ENCODE measurements at regions not wholly inside any gene's neighbourhood (a gene's known extent, or its start where the extent isn't known, plus 50 kb on each side); places are given as distances from the start of the nearest gene placed in this dataset.
"Not testable (repeated sequence)": the region's sequence is repeated elsewhere in the genome, so short reads cannot be mapped to it uniquely, and the experiment has no call there.

DNA sequence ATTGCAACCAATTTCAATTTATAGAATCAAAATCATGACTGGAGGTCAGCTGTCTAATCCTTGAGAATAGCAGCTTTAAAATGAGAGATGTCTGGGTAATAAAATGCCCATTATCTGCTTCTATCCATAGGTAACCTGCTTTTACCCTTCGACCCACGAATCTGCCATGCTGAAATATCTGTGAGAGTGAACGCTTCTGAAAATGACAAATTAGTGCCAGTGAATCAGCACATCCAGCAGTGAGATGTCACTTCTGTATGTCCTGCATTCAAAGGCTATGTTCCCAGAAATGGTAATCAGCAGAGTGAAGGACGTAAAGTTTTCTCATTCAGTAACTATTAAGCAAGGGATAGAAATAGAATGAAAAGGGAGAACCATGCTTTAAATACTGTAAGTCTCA is 532.4 kb upstream of the ITGA1 start:
- DNase-seq (ENCODE audit: low spot score) = no peak

DNA sequence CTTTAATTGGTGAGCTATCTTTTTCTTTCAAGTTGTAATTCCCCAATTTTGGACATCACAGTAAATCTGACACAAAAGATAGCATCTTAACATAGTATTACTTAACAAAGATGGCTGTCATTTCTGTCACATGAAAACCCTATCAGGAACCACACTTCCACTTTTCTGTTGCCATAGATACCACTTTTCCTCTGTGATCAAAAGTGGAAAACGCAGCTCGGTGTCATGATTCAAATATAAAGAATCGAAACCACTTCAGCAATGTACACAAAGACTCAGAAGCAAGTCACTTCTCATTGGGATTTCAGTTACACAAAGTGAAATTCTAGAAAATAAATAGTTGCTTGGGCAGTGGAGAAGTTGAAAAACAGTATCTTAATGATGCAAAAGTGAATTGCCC is 524.9 kb upstream of the ITGA1 start:
- DNase-seq (ENCODE audit: low spot score) = no peak

GRCh38 chr5:52269401-52269800 is 518.3 kb upstream of the ITGA1 start:
- no peak for DNase-seq (ENCODE audit: low spot score)

DNA sequence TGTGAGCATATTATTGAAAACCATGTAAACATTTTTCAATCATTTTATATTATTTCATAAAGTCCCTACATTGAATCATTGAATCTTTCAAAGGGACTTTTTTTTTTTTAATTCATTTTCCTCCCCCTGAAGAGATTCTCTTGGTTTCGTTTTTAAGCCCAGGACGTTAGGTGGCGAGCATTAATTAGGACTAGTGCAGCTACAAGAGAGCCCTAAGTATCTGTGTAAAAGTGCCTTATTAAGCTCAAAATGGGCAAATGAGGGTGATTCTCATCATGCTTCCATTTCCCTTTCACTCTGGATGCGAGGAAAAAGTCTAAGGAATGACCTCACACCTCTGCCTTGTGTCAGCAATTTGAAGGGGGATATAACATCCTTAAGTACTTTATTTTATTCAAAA is 517.9 kb upstream of the ITGA1 start:
- no peak for DNase-seq (ENCODE audit: low spot score)

DNA sequence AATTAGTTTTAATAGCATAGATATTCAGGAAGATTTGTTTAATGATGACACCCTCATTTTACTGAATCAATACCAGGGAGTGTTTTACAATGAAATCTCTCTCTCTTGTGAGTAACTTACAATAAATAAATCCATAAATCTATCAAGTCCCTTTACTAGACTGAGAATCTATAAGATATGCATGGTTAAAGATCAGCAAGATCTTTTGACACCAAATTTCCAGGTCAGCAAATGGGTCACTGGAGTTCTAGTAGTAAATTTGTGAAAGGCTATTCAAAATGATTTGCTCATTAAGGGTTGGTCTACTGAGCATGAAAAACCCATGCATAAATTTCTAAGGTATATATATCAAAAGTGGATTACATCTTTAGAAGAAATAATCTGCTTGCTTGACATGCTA is 512.1 kb upstream of the ITGA1 start:
- DNase-seq (ENCODE audit: low spot score) = no peak

- DNase-seq (ENCODE audit: low spot score) = no peak
These were observed 510.6 kb upstream of the ITGA1 start for GRCh38 chr5:52277101-52277500.

DNA sequence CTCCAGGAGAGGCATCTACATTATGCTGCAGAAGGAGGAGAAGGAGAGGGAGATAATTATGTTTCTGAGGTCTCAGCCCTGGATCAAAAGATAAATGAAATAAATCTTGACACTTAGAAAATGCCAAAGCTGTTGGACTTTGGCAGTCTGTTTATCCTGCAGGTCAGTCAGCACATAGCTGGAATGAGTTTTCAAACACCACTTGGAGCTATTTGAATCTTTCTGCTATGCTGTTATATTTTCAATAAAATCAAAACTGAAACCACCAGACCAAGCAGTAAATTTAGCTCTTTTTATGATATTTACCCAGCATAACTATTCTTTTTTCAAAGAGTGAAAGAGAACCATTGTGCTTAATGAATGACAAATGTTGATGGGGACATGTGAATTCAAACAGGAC is 505.1 kb upstream of the ITGA1 start:
- DNase-seq (ENCODE audit: low spot score) = no peak

DNA sequence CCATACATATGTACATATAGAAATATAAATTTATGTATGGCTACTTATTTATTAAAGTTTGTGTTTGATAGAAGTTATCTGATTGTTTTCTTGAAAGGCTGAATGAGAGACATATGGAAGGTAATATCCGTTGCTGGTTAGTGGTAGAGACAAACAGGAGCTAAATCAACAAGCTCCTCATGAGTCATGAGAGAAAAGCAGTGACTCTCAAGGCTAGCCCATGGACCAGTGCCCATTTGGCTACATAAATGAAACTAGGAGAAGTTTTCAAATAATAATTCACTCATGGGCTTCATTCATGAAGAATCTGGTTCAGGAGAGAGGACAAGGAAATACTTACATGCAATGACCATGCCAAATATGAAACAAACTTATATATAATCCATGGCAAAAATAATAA is 504.5 kb upstream of the ITGA1 start:
- DNase-seq (ENCODE audit: low spot score) = no peak

DNA sequence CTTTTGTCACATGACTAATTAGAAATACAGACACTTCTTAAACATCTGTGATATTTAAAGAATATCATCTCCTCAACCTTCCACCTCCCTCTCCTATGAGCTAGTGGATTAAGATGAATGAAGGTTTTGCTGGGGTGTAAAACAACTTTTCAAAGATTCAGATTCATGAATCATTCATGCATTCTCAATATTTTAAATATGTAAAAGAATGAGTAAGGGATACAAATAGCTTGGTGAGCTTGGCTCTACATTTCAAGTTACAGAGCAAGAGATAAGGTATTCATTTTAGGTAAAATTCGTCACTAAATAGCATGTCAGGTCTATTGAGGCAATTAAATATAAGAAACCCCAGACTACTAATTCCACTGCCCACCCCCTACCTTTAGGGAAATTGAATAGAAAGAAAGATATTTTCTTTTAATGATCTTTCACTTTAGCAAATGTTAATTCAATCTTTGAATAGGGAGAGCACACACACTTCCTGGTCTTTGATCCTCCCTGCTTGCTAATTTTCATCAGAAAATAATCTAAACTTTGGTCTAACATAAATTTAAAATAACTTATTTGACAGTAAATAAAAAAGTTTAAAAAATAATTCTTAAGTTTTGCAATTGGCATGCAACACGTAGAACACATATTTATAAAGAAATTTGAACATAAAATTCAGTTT is 486.9 kb upstream of the ITGA1 start:
- DNase-seq (ENCODE audit: low spot score) = no peak

GRCh38 chr5:52304816-52305215 is 482.9 kb upstream of the ITGA1 start:
- DNase-seq (ENCODE audit: low spot score) = not testable (repeated sequence)

GRCh38 chr5:52328220-52328806 is 459.4 kb upstream of the ITGA1 start:
- DNase-seq (ENCODE audit: low spot score) = no peak

- DNase-seq (ENCODE audit: low spot score) = no peak
These were observed 456.0 kb upstream of the ITGA1 start for GRCh38 chr5:52331725-52332124.

DNA sequence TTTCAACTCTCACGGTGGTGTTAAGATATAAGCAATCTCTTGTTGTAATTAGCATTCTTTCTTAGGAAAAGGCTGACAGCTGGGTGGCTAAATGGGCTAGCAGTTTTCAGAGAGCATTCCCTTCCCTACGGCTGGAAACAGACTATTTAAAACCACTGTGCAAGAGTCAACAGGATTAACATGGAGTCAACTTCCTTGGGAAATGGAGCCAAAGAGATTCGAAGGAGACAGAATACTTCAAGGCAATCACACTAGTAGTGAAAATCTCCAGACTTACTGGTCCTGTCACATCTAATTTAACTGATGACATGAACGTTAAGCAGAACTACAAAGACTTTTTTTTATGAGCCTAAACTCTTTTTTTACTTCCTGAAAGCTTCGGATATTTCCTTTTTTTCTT is 453.3 kb upstream of the ITGA1 start:
- DNase-seq (ENCODE audit: low spot score) = no peak

DNA sequence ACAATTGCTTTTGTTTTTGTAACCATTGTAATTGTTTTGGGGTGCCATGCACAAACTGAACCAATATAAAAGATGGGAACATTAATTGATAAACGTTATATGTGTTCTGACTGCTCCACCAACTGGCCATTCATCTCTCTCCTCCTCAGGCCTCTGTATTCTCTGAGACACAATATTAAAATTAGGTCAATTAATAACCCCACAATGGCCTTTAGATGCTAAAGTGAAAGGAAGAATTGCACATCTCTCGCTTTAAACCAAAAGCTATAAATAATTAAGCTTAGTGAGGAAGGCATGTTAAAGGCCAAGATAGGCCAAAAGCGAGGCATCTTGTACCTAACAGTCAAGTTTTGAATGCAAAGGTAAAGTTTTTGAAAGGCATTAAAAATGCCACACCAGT is 448.4 kb upstream of the ITGA1 start:
- DNase-seq (ENCODE audit: low spot score) = no peak

DNA sequence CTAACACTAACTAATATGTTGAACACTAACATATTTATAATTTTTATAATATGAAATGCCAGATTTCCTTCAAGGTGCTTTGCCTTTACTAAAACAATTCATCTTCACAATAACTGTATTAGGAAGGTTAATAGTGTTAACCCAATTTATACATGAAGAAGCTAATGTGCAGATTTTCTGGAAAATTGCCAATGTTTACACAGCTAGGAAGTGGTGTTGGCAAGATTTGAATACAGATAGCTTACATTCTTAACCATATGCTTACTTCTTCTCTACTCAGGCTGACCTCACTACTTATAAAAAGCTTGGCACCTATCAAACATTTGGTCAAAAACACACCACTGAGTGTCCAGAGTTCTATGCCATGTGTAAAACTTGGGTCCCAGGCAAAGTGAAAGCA is 445.4 kb upstream of the ITGA1 start:
- no peak for DNase-seq (ENCODE audit: low spot score)

- DNase-seq (ENCODE audit: low spot score) = no peak
These were observed 431.3 kb upstream of the ITGA1 start for GRCh38 chr5:52356311-52356918.

- no peak for DNase-seq (ENCODE audit: low spot score)
These were observed 428.5 kb upstream of the ITGA1 start for GRCh38 chr5:52359261-52359660.

DNA sequence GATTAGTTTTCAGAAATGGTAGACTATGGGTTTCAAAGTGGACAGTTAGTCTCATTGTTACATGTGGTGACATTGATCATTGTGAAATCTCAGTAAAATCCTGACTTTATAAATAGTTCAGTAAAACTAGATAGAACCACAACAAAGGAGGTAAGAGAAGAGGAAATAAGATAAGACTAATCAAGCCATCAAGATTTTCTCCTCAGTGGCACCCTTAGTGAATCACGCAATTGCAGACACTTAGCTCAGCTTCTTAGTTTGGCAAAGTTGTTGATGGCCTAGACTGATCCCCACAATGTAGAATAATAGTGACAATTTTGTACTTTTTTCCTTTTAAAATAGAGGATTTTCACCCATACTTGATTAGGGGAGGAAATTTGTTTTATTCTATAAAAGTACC is 426.7 kb upstream of the ITGA1 start:
- DNase-seq (ENCODE audit: low spot score) = no peak

- no peak for DNase-seq (ENCODE audit: low spot score)
These were observed 413.4 kb upstream of the ITGA1 start for GRCh38 chr5:52374286-52374685.

- DNase-seq (ENCODE audit: low spot score) = no peak
These were observed 411.7 kb upstream of the ITGA1 start for GRCh38 chr5:52375969-52376368.

DNA sequence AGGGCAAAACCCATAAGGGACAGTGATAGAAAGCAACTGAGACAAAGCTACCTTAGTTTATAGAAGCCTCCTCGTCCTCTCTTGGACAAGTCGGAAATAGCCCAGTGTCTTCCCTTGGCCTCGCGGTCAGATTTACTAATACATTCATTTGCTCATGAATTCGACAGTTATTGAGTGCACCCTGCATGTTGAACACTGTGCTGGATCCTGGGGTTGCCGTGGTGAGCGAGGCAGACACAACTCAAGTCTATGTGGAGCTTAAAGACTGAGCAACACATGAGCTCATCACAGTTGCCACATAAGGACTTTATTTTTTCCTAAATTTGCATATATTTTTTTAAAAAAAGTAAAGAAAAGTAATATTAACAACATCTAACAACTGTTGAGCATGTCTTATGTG is 411.1 kb upstream of the ITGA1 start:
- DNase-seq (ENCODE audit: low spot score) = no peak

DNA sequence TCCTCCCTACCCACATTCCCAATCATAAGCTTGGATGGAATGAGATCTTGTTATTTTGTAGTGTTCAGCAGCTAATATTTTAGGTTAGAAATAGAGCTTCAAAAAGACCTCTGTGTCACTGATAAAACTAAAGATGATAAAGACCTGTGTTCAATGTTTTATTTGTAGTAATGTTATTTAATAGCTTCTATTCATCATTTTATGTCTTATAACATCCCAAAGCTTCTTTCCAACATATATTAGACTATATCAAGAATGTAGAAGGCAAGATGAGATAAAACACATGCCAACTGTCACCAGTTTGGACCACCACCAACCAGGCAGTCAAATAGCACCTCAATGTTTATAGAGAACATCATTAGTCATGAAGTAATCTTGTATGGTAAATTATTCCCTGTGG is 409.5 kb upstream of the ITGA1 start:
- no peak for DNase-seq (ENCODE audit: low spot score)

DNA sequence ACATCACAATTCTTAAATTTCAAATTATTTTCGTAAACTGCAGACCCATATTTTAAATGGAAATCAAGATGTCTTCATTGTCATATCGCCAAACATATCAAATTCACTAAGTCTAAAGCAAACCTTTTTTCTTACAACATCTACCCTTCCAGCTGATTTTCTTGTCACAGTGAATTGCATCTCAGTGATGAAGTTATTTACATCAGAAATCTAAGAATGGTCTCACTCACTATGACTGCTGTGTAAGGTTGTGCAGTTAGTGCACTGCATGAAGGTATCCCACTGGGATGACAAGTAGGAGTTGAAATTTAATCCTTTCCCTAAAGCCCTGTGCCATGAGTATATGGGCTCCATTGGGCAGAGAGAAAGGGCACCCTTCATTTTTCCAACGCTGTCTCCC is 399.4 kb upstream of the ITGA1 start:
- DNase-seq (ENCODE audit: low spot score) = no peak

GRCh38 chr5:52392321-52392720 is 395.4 kb upstream of the ITGA1 start:
- DNase-seq (ENCODE audit: low spot score) = no peak
